22Rv1 (cell line): ENCODE measurements at regions not wholly inside any gene's neighbourhood (a gene's known extent, or its start where the extent isn't known, plus 50 kb on each side); places are given as distances from the start of the nearest gene placed in this dataset.

Source experiments
- CTCF ChIP-seq: fragments of 450-650 bp; IDR thresholded peaks from 2 replicates; pipeline ENCODE4 v1.5.1; 2017; ENCODE audit warnings: mild to moderate bottlenecking
- ZFX ChIP-seq: fragments of 450-650 bp; IDR thresholded peaks from 2 replicates; pipeline ENCODE4 v1.6.1; 2017; ENCODE audit warnings: antibody characterized with exemption, borderline replicate concordance

- TF ChIP-seq CTCF (no peak), ZFX (no peak)
Observed at GRCh38 chr4:157898836-157899605, 273.8 kb downstream of the GASK1B start.
